Smooth muscle cell (in vitro differentiated cells): ENCODE measurements at regions not wholly inside any gene's neighbourhood (a gene's known extent, or its start where the extent isn't known, plus 50 kb on each side); places are given as distances from the start of the nearest gene placed in this dataset.
A peak's percentile ranks its signal among the peaks of the same experiment; 100 is the strongest.

Source experiments
- DNase-seq: peaks from one replicate; lab custom pipeline; 2025; ENCODE audit not compliant: unreplicated experiment; lab: John Stamatoyannopoulos, UW
- H2AFZ ChIP-seq: fragments of 200-600 bp; sonication (generic); 2 replicates; pipeline ENCODE4 v1.6.0; 2016; ENCODE audit warnings: antibody characterized with exemption, low read depth, mild to moderate bottlenecking
- H3F3A ChIP-seq: fragments of 200-600 bp; sonication (generic); 2 replicates; pipeline ENCODE4 v1.6.0; 2017; ENCODE audit warnings: antibody characterized with exemption, low read depth
- H3K27ac ChIP-seq: fragments of 200-600 bp; sonication (generic); 2 replicates; pipeline ENCODE4 v1.5.1; 2016; ENCODE audit warnings: low read depth, mild to moderate bottlenecking
- H3K27me3 ChIP-seq: fragments of 200-600 bp; sonication (generic); 2 replicates; pipeline ENCODE4 v1.6.1; 2016; ENCODE audit warnings: low read depth, mild to moderate bottlenecking
- H3K36me3 ChIP-seq: fragments of 200-600 bp; sonication (generic); 2 replicates; pipeline ENCODE4 v1.5.1; 2016; ENCODE audit warnings: low read depth
- H3K4me1 ChIP-seq: fragments of 200-600 bp; sonication (generic); 2 replicates; pipeline ENCODE4 v1.5.1; 2016; ENCODE audit warnings: low read depth
- H3K4me2 ChIP-seq: fragments of 200-600 bp; sonication (generic); 2 replicates; pipeline ENCODE4 v1.6.0; 2016; ENCODE audit warnings: mild to moderate bottlenecking
- H3K4me3 ChIP-seq: fragments of 200-600 bp; sonication (generic); 2 replicates; pipeline ENCODE4 v1.5.1; 2016; ENCODE audit warnings: mild to moderate bottlenecking
- H3K79me2 ChIP-seq: fragments of 200-600 bp; sonication (generic); 2 replicates; pipeline ENCODE4 v1.6.0; 2016; ENCODE audit warnings: low read depth, mild to moderate bottlenecking
- H3K9ac ChIP-seq: fragments of 200-600 bp; sonication (generic); 2 replicates; pipeline ENCODE4 v1.6.0; 2016; ENCODE audit warnings: low read depth
- H3K9me3 ChIP-seq: fragments of 200-600 bp; sonication (generic); replicated peaks from 2 replicates; pipeline ENCODE4 v1.5.1; 2016; ENCODE audit warnings: low read depth
- H4K20me1 ChIP-seq: fragments of 200-600 bp; sonication (generic); 2 replicates; pipeline ENCODE4 v1.6.0; 2016; ENCODE audit warnings: low read depth
- WGBS: methylation state at CpG from one replicate; pipeline ENCODE4 v1.1.7; 2016; ENCODE audit warnings: low lambda C conversion rate; 5-methylcytosine and 5-hydroxymethylcytosine counted together
- TF ChIP-seq, protein P1 (sequence below): fragments of 200-600 bp; sonication (generic); IDR thresholded peaks from 2 replicates; pipeline ENCODE4 v1.5.1; 2017; ENCODE audit warnings: borderline replicate concordance, mild to moderate bottlenecking, antibody characterized with exemption; ENCODE audit not compliant: insufficient read depth, poor library complexity, severe bottlenecking

DNA sequence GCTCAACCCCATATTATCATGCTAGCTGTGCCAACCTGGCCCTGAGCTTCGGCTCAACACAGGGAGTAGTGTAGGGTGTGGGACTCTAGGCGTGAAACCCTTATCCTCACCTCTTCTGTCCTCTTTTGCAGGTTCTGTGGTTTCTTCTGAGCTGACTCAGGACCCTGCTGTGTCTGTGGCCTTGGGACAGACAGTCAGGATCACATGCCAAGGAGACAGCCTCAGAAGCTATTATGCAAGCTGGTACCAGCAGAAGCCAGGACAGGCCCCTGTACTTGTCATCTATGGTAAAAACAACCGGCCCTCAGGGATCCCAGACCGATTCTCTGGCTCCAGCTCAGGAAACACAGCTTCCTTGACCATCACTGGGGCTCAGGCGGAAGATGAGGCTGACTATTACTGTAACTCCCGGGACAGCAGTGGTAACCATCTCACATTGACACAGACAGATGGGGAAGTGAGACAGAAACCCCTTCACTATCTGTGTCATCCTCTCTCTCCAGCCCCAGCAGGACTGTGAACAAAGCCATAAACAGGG is 76.4 kb downstream of the GGTLC2 start:
- Histone ChIP-seq H2AFZ (no peak overlapping the region), H3K27ac (no peak overlapping the region), H3F3A (no peaks in the 10 kb centered on the region), H3K79me2 (no peaks in the 10 kb centered on the region), H3K9ac (no peak overlapping the region), H3K36me3 (no peaks in the 10 kb centered on the region), H3K4me2 (no peak overlapping the region), H3K27me3 (peaks cover 50% of the 10 kb centered on the region), H4K20me1 (no peaks in the 10 kb centered on the region), H3K4me3 (no peak overlapping the region), H3K4me1 (no peaks in the 10 kb centered on the region), H3K9me3 (no peaks in the 10 kb centered on the region)
- TF ChIP-seq, protein P1, sequence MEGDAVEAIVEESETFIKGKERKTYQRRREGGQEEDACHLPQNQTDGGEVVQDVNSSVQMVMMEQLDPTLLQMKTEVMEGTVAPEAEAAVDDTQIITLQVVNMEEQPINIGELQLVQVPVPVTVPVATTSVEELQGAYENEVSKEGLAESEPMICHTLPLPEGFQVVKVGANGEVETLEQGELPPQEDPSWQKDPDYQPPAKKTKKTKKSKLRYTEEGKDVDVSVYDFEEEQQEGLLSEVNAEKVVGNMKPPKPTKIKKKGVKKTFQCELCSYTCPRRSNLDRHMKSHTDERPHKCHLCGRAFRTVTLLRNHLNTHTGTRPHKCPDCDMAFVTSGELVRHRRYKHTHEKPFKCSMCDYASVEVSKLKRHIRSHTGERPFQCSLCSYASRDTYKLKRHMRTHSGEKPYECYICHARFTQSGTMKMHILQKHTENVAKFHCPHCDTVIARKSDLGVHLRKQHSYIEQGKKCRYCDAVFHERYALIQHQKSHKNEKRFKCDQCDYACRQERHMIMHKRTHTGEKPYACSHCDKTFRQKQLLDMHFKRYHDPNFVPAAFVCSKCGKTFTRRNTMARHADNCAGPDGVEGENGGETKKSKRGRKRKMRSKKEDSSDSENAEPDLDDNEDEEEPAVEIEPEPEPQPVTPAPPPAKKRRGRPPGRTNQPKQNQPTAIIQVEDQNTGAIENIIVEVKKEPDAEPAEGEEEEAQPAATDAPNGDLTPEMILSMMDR: no peak
- no peak for DNase-seq
- whole genome bisulfite sequencing: 74% methylated on average over 6 of the region's 6 CpGs

DNA sequence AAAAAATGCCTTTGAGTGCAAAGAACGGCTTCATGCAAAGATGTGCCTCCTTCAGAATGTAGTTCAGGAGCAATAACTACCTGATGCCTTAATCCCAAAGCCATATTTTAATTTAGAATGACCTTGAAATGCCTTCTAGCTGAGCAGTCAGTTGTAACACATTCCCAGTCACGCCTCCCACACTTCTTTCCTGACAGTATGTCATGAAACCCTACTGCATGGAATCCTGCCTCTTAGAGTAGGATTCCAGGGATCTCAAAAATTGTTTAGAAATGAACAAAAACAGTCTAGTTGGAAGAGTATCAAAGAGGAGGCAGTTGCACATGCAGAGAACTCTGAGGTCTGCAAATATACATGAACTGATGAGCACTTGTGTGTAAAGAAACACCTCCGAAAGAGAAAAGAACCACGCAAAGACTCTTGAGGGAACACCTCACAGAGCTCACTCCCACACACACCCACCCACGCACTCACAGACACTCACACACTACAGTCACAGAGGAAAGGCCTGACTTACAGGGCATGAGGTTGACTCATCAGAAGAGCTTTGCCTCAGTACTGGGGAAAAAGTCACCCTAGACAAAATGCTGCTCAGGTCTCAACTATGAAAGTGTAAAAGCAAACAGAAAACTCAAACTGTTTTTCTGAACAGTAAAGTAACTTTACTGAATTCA is 77.4 kb downstream of the GGTLC2 start:
- no peaks in the 10 kb centered on the region for H3K79me2 ChIP-seq
- TF ChIP-seq, protein P1: no peak
- peak overlapping the region; percentile 34 for H3K27ac ChIP-seq
- peak overlapping the region; percentile 5 for H3K4me2 ChIP-seq
- H4K20me1 ChIP-seq: no peaks in the 10 kb centered on the region
- H3K4me1 ChIP-seq: no peaks in the 10 kb centered on the region
- H3F3A ChIP-seq: no peaks in the 10 kb centered on the region
- H3K9me3 ChIP-seq: no peaks in the 10 kb centered on the region
- H3K36me3 ChIP-seq: no peaks in the 10 kb centered on the region
- WGBS: 53% methylated on average over 5 of the region's 5 CpGs
- no peak overlapping the region for H3K9ac ChIP-seq
- H3K27me3 ChIP-seq: peaks cover 45% of the 10 kb centered on the region
- H3K4me3 ChIP-seq: no peak overlapping the region
- H2AFZ ChIP-seq: no peak overlapping the region
- DNase-seq: no peak

DNA sequence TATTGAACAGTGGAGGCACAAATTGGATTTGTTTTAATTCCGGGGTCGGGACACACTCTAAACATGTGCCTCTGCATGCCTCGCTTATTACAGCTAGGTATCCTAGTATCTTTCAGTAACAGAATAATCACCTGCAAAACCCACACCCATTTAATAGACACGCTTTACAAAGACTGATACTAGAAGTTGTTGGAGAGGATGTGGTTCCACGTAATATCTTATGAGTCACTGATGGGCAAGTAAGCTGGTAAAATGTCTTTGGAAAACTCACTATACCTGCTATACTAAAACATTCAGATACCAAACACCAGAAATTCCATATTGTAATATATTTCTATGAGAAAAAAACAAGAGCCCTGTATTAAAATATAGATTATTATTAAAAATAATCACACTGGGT is 84.0 kb downstream of the GGTLC2 start:
- Histone ChIP-seq H3K79me2 (no peaks in the 10 kb centered on the region), H3K27me3 (peaks cover 50% of the 10 kb centered on the region), H3K9ac (no peak overlapping the region), H3K4me1 (no peaks in the 10 kb centered on the region), H2AFZ (no peak overlapping the region), H4K20me1 (no peaks in the 10 kb centered on the region), H3K9me3 (no peaks in the 10 kb centered on the region), H3K4me3 (no peak overlapping the region), H3F3A (no peaks in the 10 kb centered on the region), H3K4me2 (no peak overlapping the region), H3K27ac (no peak overlapping the region), H3K36me3 (no peaks in the 10 kb centered on the region)
- TF ChIP-seq, protein P1: no peak
- 86% methylated on average over 5 of the region's 5 CpGs for whole genome bisulfite sequencing
- DNase-seq: no peak
